HG03457 (cell line): ENCODE measurements at regions not wholly inside any gene's neighbourhood (a gene's known extent, or its start where the extent isn't known, plus 50 kb on each side); places are given as distances from the start of the nearest gene placed in this dataset.
A peak's percentile ranks its signal among the peaks of the same experiment; 100 is the strongest.

Experiments
- ATAC-seq: cut with Tn5 transposase; IDR thresholded peaks from one replicate; pipeline ENCODE4 v1.9.1; 2021; ENCODE audit warnings: moderate number of reproducible peaks; ENCODE audit not compliant: unreplicated experiment

- no peak for ATAC-seq
These were observed 54.2 kb downstream of the S1PR1 start for GRCh38 chr1:101290922-101291561.

DNA sequence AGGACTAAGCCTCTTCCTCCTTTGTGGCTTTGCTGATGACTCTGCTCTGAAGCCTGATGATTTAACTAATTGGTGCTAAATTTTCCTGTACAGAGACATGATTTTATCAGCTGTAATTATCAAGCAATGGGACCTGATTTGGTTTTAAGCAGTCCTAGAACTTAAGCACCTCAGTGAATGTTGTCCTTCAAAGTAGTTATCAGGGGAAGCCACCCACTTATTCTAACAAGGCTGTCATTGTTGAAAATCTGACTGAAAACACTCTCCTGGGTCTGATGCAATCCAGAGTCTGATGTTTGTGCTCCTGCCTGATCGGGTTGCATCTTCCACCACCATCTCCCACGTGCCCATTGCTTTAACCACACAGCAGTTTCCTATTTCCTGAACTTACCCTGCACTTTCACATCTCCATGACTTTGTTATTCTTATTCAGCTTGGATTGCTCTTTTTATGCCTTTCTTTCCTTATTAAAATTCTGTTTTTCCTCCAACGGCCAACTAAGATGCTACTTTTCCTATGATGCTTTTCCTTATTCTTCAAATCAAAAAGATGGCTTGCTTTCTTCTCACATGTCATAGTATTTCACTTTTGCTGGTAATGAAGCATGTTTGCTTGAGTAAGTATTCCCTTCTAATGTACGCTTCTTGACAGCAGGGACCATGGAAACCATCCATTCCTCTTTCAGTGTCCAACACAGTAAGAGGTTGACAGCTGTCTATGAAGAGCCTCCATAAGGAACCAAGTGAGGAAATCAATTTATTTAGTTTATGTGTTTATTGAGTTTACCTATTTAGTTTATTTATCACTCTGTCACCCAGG lies 55.0 kb downstream of the S1PR1 start:
- ATAC-seq: no peak

- ATAC-seq: peak; percentile 64
These were observed 56.7 kb downstream of the S1PR1 start for GRCh38 chr1:101293461-101294051.

- ATAC-seq: no peak
These were observed 58.4 kb downstream of the S1PR1 start for GRCh38 chr1:101295209-101295608.

- ATAC-seq: no peak
These were observed 61.8 kb downstream of the S1PR1 start for GRCh38 chr1:101298663-101299062.

DNA sequence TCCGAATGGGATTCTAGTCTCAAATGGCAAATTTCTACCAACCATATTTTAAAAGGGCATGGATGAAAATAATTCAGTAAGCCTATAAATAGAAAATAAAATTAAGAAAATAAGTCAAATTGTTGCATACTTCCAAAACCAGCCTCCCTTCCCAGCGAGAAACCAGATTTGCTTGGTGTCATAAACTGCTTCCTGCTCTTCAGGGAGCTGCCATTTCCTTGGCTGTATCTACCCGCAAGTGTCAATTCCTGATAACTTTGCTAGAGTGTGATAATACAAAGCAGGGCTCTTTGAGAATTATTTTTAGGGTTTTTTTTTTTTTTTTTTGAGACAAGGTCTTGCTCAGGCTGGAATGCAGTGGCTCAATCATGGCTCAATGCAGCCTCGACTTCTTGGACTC lies 62.3 kb downstream of the S1PR1 start:
- ATAC-seq: no peak

GRCh38 chr1:101299710-101300109 lies 62.9 kb downstream of the S1PR1 start:
- ATAC-seq: no peak

DNA sequence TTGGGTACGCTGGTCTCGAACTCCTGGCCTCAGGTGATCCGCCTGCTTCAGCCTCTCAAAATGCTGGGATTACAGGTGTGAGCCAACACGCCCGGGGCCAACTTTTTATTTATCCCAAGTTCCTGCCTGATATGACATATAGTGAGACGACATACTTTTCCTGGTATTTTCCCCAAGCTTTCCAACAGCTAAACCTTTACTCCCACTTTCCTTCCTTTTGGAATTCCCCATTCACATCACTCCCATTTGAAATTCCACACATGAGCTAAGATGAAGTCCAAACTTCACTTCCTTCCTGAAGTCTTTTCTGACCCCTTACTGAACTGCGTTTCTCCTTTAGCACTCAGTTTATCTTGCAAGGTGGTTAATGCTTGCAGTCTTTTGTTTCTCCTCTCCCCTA lies 64.1 kb downstream of the S1PR1 start:
- no peak for ATAC-seq

- no peak for ATAC-seq
These were observed 64.7 kb downstream of the S1PR1 start for GRCh38 chr1:101301446-101302057.

DNA sequence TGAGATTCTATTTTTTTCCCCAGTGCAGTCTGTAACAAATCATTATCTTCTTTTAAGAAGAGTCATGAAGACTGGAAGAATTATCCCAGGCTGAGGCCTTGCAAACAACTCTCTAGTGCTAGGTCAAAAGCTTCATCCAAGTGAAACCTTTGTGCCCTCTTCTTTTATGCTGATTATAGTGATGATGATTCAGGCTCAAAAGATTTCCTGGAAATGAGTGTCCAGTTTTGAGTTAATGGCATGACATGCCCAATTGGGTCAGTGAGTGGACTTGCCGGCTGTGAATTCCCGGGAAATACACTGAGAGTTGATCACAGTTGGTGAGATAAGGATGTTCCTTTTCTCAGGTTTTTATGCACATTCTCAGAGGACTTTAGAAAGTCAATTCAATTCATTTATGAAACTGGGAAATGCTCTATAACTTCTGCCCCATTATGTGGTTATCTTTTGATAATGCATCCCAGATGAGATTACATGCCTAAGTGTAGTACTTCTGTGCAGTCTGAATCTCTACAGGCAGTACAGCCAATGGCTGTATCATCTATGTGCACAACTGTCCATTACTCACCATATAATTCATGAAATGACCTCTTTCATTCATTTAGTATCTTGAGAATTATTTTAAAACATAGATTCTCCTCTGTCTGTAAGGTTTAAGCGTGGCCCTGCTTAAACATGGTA lies 66.2 kb downstream of the S1PR1 start:
- ATAC-seq: no peak

GRCh38 chr1:101307985-101308689 lies 71.3 kb downstream of the S1PR1 start:
- no peak for ATAC-seq

- ATAC-seq: no peak
These were observed 72.1 kb downstream of the S1PR1 start for GRCh38 chr1:101308935-101309333.

GRCh38 chr1:101309334-101310311 lies 72.8 kb downstream of the S1PR1 start:
- peak; percentile 35 for ATAC-seq

- no peak for ATAC-seq
These were observed 73.7 kb downstream of the S1PR1 start for GRCh38 chr1:101310506-101310905.

GRCh38 chr1:101311146-101311920 lies 74.5 kb downstream of the S1PR1 start:
- ATAC-seq: no peak

DNA sequence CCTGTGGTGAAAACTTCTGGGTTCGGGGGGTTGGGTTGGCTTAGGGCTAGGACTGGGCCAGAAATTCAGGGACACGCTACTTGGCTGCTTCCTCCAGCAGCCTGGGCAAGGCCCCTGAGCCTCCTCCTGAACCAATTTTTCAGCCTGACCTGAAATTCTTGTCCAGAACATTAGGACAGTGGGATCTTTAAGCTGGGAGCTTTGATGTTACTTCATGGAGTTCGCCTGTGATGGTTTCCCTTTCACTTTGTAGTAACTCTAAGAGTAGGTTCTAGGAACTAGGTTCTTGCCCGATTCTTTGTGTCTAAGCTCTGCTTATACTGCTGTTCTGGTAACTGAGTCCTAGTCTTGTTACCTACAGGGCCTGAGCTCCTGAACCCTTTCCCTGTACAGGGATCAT lies 75.3 kb downstream of the S1PR1 start:
- no peak for ATAC-seq

- ATAC-seq: no peak
These were observed 76.5 kb downstream of the S1PR1 start for GRCh38 chr1:101313356-101313755.

DNA sequence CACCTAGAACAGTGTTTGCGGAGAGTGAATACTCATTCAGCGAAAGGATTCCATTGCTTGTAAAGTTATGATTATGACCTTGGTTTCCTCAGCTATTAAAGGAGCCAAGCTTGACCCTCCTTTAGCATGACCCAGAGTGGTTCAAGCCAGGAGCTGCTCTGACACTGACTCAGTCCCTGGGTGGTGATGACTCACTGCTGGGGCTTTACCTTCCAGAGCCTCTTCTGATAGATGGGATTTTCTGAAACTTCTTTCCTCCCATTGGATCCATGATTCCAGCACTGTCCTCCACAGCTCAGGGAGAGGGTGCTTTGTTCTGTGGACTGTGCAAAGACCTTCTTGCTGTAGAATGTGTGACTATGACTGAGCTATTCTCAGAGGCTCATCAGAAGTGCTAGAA lies 77.4 kb downstream of the S1PR1 start:
- ATAC-seq: peak; percentile 38

GRCh38 chr1:101316256-101316655 lies 79.4 kb downstream of the S1PR1 start:
- ATAC-seq: no peak
